ENCODE measurements at regions not wholly inside any gene's neighbourhood (a gene's known extent, or its start where the extent isn't known, plus 50 kb on each side); places are given as distances from the start of the nearest gene placed in this dataset.
"Not testable (repeated sequence)": the region's sequence is repeated elsewhere in the genome, so short reads cannot be mapped to it uniquely, and the experiment has no call there.

- WGBS (ENCODE audit: insufficient coverage), result 63% methylated on average over 29 of the region's 29 CpGs
- DNase-seq, result no peak
- Histone ChIP-seq H2AFZ (ENCODE audit: insufficient read depth, low read depth, low read length, poor library complexity, severe bottlenecking) (no peak overlapping the region), H3K9me3 (replicated peaks in 1 of 2; ENCODE audit: control insufficient read depth in 1 of 2, insufficient read depth in 1 of 2, low read length in 2 of 2) (no peaks in the 10 kb centered on the region), H3K79me2 (ENCODE audit: insufficient read depth, low read length) (no peaks in the 10 kb centered on the region), H3K9ac (ENCODE audit: insufficient read depth, low read length, poor library complexity, severe bottlenecking) (no peak overlapping the region), H3K27me3 (ENCODE audit: control insufficient read depth in 2 of 2, insufficient read depth in 2 of 2, low read length in 2 of 2) (peaks cover 0 to 12% of the 10 kb centered on the region in 2 donors), H3K4me1 (ENCODE audit: control insufficient read depth in 1 of 2, insufficient read depth in 2 of 2, low read length in 2 of 2) (peaks cover 26 to 34% of the 10 kb centered on the region in 2 donors), H3K4me3 (replicated peaks in 1 of 3; ENCODE audit: low read depth in 2 of 3, low read length in 3 of 3) (no peak overlapping the region), H3K4me2 (replicated peaks; ENCODE audit: extremely low read depth, low read length, poor library complexity, severe bottlenecking) (no peak overlapping the region), H3K27ac (ENCODE audit: low read depth in 1 of 2, low read length in 2 of 2) (no peak overlapping the region), H3K36me3 (replicated peaks in 1 of 2; ENCODE audit: control insufficient read depth in 1 of 2, insufficient read depth in 2 of 2, low read length in 2 of 2) (no peaks in the 10 kb centered on the region), H4K20me1 (ENCODE audit: insufficient read depth, low read length) (no peaks in the 10 kb centered on the region)
- TF ChIP-seq CTCF (IDR thresholded peaks at IDR 0.05), result no peak
- Mint-ChIP-seq H3K36me3 (no peaks in the 10 kb centered on the region), H3K4me3 (peak overlapping the region in 1 of 2 donors; percentile 59), H3K4me1 (peaks cover 42% of the 10 kb centered on the region), H3K9me3 (peaks cover 0 to 3% (median 0%) of the 10 kb centered on the region in 7 donors), H3K27ac (peak overlapping the region in 1 of 7 donors; percentile 80), H3K27me3 (ENCODE audit: low read depth in 3 of 3) (peaks cover 2 to 34% (median 22%) of the 10 kb centered on the region in 3 donors)
- intact Hi-C loops (cut with micrococcal nuclease), result no loop called here
Measured at GRCh38 chr6:170221052-170221752, 69.7 kb downstream of the DLL1 start.

GRCh38 chr6:170213637-170214018 is 77.2 kb downstream of the DLL1 start:
- DNase-seq; H3K79me2 ChIP-seq (ENCODE audit: insufficient read depth, low read length); H3K27ac Mint-ChIP-seq; H3K4me1 ChIP-seq (ENCODE audit: control insufficient read depth in 1 of 2, insufficient read depth in 2 of 2, low read length in 2 of 2); H3K4me1 Mint-ChIP-seq; intact Hi-C loops (cut with micrococcal nuclease); H3K27ac ChIP-seq (ENCODE audit: low read depth in 1 of 2, low read length in 2 of 2); H3K27me3 ChIP-seq (ENCODE audit: control insufficient read depth in 2 of 2, insufficient read depth in 2 of 2, low read length in 2 of 2); H3K4me3 Mint-ChIP-seq; H3K4me2 ChIP-seq (replicated peaks; ENCODE audit: extremely low read depth, low read length, poor library complexity, severe bottlenecking); H3K9ac ChIP-seq (ENCODE audit: insufficient read depth, low read length, poor library complexity, severe bottlenecking); H3K9me3 ChIP-seq (replicated peaks in 1 of 2; ENCODE audit: control insufficient read depth in 1 of 2, insufficient read depth in 1 of 2, low read length in 2 of 2); H3K4me3 ChIP-seq (replicated peaks in 1 of 3; ENCODE audit: low read depth in 2 of 3, low read length in 3 of 3); H3K36me3 Mint-ChIP-seq; H3K36me3 ChIP-seq (replicated peaks in 1 of 2; ENCODE audit: control insufficient read depth in 1 of 2, insufficient read depth in 2 of 2, low read length in 2 of 2); H2AFZ ChIP-seq (ENCODE audit: insufficient read depth, low read depth, low read length, poor library complexity, severe bottlenecking); H4K20me1 ChIP-seq (ENCODE audit: insufficient read depth, low read length); H3K9me3 Mint-ChIP-seq: not testable (repeated sequence)
- peaks cover 4 to 19% (median 15%) of the 10 kb centered on the region in 3 donors for H3K27me3 Mint-ChIP-seq (ENCODE audit: low read depth in 3 of 3)
- 97% methylated on average over 11 of the region's 19 CpGs for WGBS (ENCODE audit: insufficient coverage)

Data from CD14-positive monocyte (primary cell).